ENCODE measurements at regions not wholly inside any gene's neighbourhood (a gene's known extent, or its start where the extent isn't known, plus 50 kb on each side); places are given as distances from the start of the nearest gene placed in this dataset.
A peak's percentile ranks its signal among the peaks of the same experiment; 100 is the strongest.

- peak; percentile 72 for DNase-seq (ENCODE audit: low read depth)
- H3K4me3 ChIP-seq (ENCODE audit: low read depth, low read length), result no peak overlapping the region
- in situ Hi-C loops (cut with HindIII; ENCODE audit: low sequenced_read_pairs), result no loop called here
- no peak for TF ChIP-seq CTCF (IDR thresholded peaks at IDR 0.05; ENCODE audit: low read depth, low read length, missing control alignments)
Observed at GRCh38 chr1:55712148-55712547, 497.0 kb upstream of the USP24 start.

DNA sequence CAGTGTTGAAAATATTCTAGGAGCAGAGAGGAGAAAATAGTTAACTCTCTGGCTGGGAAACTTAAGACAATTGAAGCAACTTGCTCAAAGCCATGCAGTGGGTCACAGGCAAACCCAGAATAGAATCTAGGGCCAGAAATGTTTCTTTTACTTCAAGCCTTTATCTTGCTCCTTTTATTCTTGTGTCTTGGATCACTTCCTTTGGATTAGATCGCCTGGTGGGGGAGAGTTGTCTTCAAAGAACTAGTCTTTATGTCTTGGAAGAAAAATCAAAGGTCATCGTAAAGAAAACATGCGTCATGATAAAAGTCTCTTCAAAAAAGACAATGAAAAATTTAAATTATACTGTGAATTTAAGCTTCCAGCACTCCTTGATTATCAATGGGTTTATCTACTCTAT is 493.6 kb upstream of the USP24 start:
- TF ChIP-seq CTCF (IDR thresholded peaks at IDR 0.05; ENCODE audit: low read depth, low read length, missing control alignments), result no peak
- in situ Hi-C loops (cut with HindIII; ENCODE audit: low sequenced_read_pairs), result no loop called here
- H3K4me3 ChIP-seq (ENCODE audit: low read depth, low read length), result no peak overlapping the region
- no peak for DNase-seq (ENCODE audit: low read depth)

- no peak for DNase-seq (ENCODE audit: low read depth)
- TF ChIP-seq CTCF (IDR thresholded peaks at IDR 0.05; ENCODE audit: low read depth, low read length, missing control alignments), result no peak
- no peak overlapping the region for H3K4me3 ChIP-seq (ENCODE audit: low read depth, low read length)
- in situ Hi-C loops (cut with HindIII; ENCODE audit: low sequenced_read_pairs), result no loop called here
Observed at GRCh38 chr1:55707846-55708245, 492.7 kb upstream of the USP24 start.

- TF ChIP-seq CTCF (IDR thresholded peaks at IDR 0.05; ENCODE audit: low read depth, low read length, missing control alignments), result no peak
- H3K4me3 ChIP-seq (ENCODE audit: low read depth, low read length), result no peak overlapping the region
- in situ Hi-C loops (cut with HindIII; ENCODE audit: low sequenced_read_pairs), result no loop called here
- no peak for DNase-seq (ENCODE audit: low read depth)
Observed at GRCh38 chr1:55707196-55707595, 492.0 kb upstream of the USP24 start.

- H3K4me3 ChIP-seq (ENCODE audit: low read depth, low read length), result no peak overlapping the region
- DNase-seq (ENCODE audit: low read depth), result no peak
- in situ Hi-C loops (cut with HindIII; ENCODE audit: low sequenced_read_pairs), result no loop called here
- no peak for TF ChIP-seq CTCF (IDR thresholded peaks at IDR 0.05; ENCODE audit: low read depth, low read length, missing control alignments)
Observed at GRCh38 chr1:55706397-55706796, 491.2 kb upstream of the USP24 start.

DNA sequence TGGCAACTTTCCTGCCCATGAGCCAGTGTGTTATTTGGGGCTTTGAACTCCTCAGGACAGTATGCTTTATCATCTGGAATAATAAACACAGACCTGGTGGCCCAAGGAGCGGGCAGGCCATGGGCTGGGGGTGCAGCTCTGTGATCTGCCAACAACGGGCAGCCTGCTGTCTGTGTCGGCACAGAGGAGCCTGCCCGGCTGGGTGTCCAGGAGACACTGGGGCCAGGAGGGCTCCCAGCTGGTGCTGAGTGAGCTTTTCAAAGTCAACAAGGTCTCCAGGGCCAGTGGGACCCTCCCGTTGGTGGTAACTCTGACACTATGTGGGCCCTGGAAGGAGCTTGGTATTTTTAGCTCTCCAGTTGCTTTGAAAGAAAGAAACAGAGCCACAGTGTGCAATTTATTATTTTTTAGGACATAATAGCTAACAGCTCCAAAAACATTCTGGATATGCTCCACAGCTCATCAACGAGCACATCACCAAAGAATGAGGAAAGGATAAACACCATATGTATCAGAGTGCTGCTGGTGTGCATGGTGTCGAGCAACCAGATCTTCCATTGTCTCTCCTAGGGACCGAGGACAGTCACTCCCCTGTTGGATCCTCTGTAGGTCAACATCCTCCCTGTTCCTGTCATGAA is 488.7 kb upstream of the USP24 start:
- no peak overlapping the region for H3K4me3 ChIP-seq (ENCODE audit: low read depth, low read length)
- DNase-seq (ENCODE audit: low read depth), result no peak
- in situ Hi-C loops (cut with HindIII; ENCODE audit: low sequenced_read_pairs), result no loop called here
- TF ChIP-seq CTCF (IDR thresholded peaks at IDR 0.05; ENCODE audit: low read depth, low read length, missing control alignments), result no peak

All from astrocyte of the cerebellum (primary cell).